ENCODE measurements at regions not wholly inside any gene's neighbourhood (a gene's known extent, or its start where the extent isn't known, plus 50 kb on each side); places are given as distances from the start of the nearest gene placed in this dataset.

DNA sequence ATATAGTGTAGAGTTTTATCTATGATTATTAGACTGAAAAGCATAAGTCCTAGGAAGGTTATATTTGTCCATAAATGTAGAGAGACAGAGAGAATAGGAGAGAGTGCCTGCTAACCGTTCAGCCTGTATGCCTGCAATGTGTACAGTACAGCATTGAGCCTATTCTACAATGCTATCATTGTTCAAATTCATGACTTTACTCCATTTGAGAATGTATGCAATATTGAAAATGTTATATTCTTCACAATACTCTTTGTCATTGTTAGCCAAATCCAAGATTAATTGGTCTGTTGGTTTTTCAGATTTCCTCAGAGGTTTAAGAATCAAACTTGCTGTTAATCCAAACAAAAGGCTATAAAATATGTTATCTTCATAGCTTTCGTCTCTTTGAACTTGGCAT is 585.2 kb upstream of the B3GALT2 start:
- in situ Hi-C loops (cut with HindIII; ENCODE audit: low pct_ligation_motif_present, low pct_unique_long_range_greater_than_20kb, low sequenced_read_pairs) = no loop called here
- no peak for DNase-seq

DNA sequence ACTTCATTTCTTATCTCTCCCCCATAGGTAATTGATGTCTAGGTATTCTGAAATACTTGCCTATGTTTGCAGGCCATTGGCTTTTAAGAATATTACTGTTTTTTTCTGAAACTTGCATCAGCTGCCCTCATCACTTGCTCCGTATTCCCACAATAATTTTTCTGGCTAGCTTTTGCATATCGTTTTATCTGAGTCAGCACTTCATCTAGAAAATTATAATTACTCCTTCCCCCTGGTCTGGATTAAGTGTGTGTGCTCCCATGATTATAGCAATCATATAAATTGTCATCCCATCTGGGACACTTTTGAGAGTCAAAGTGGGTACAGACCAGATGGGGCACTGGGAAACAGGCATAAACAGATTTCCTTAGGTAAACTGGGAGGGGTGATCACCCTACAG is 583.2 kb upstream of the B3GALT2 start:
- in situ Hi-C loops (cut with HindIII; ENCODE audit: low pct_ligation_motif_present, low pct_unique_long_range_greater_than_20kb, low sequenced_read_pairs) = no loop called here
- DNase-seq = no peak

DNA sequence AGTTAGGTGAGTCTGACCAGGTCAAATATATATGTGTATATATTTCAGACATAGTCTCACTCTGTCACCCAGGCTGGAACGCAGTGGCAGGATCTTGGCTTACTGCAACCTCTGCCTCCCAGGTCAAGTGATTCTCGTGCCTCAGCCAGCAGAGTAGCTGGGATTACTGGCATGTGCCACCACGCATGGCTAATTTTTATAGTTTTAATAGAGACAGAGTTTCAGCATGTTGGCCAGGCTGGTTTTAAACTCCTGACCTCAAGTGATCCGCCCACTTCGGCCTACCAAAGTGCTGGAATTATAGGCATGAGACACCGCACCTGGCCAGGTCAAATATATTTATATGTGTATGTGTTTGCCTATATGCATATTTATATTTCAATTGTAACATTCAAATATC is 581.5 kb upstream of the B3GALT2 start:
- no peak for DNase-seq
- in situ Hi-C loops (cut with HindIII; ENCODE audit: low pct_ligation_motif_present, low pct_unique_long_range_greater_than_20kb, low sequenced_read_pairs) = no loop called here

DNA sequence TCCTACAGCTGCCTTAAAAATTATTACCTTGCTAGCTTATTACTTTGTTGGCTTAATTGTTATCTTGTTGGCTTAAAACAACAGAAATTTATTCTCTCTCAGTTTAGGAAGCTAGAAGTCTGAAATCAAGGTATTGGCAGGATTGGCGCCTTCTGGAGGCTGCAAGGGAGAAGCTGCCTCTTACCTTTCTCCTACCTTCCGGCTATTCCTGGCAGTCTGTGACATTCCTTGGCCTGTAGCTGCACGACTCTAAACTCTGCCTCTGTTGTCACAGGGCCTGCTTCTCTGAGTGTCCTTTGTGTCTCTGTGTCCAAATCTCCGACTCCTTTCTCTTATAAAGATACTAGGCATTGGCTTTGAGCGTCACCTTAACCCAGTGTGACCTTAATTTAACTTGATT is 579.9 kb upstream of the B3GALT2 start:
- in situ Hi-C loops (cut with HindIII; ENCODE audit: low pct_ligation_motif_present, low pct_unique_long_range_greater_than_20kb, low sequenced_read_pairs) = no loop called here
- DNase-seq = no peak

DNA sequence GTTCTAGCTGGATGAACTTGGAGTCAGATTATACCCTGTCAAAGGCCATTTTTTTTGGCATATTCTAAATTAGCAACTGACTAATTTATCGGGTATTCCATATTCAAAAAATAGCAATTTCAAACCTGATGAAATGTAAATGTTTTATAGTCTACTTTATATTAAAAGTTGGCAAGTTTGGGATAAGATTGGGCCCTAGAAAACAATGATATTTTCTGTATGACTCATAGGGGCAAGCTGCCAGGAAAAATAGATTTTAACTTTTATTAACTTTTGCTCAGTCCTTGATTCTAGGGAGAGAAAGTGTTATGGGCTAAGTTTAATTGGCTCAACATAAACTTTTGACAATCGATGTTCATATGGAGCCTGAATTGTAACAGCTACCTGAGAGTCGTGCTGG is 576.9 kb upstream of the B3GALT2 start:
- no peak for DNase-seq

DNA sequence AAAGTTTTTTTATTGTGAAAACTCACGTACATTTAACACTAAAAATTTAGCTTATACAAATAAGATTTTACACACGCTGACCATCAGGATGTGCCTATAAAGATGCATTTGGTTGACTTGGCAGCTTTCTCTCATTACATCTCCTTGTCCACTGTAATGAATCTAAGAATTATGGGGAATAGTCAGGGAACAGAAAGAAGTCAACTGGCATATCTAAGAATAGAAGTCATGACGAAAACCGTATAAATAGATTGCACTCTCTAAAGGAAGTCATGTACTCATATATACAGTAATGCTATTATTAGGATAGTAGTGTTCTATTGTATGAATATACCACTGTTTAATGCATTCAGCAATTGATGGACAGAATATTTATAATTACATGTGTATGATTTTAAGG is 575.8 kb upstream of the B3GALT2 start:
- no peak for DNase-seq
- in situ Hi-C loops (cut with HindIII; ENCODE audit: low pct_ligation_motif_present, low pct_unique_long_range_greater_than_20kb, low sequenced_read_pairs) = no loop called here

More for the DNA sequence above, 576.9 kb upstream of the B3GALT2 start:
- in situ Hi-C loops (cut with HindIII; ENCODE audit: low pct_ligation_motif_present, low pct_unique_long_range_greater_than_20kb, low sequenced_read_pairs) = no loop called here

DNA sequence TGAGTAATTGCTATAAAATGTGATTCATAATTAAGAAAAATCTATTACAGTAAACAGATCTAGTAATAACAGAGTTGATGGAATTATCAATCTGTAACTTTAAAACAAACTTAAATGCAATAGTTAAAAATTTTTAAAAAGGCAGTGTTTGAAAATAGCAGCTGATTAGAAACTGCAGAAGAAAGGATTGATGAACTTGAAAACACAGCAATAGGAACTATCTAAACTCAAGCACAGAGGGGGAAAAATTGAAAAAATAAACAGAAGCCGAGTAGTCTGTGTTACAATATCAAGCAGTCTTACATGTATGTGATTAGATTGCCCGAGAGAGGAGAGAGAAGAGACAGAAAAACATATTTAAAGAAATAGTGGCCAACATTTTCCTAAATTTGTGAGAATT is 569.0 kb upstream of the B3GALT2 start:
- in situ Hi-C loops (cut with HindIII; ENCODE audit: low pct_ligation_motif_present, low pct_unique_long_range_greater_than_20kb, low sequenced_read_pairs) = no loop called here
- DNase-seq = no peak

DNA sequence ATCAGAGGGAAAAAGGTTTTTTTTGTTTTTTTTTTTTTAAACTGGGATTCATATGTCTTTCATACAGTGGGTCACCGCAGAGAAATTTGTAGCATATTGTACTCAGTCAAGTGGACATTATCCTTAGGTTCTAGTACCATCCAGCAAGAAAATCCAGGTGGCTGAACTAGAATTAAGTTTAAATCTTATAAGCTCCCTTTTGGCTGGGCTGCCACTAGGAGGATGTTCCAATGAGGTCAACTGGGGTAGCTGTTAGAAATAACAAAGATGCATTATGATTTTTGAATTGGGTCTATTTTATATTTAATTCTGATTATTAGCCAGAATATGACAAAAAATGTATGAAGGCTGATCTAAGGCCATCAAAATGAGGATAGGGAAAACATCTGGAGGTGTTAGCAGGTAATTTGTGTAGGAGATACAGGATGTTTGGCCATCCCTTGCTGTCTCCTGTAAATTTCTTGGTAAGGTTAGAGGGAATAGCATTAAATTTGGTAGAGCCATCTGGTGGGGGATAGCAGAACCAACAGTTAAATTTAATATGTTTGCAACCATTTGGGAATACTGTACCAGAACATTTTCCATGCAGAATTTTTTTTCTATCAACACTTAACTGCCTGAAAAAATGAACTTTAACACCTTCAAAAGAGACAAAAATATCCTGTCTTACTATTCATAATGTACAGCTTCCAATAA is 568.5 kb upstream of the B3GALT2 start:
- DNase-seq = no peak
- in situ Hi-C loops (cut with HindIII; ENCODE audit: low pct_ligation_motif_present, low pct_unique_long_range_greater_than_20kb, low sequenced_read_pairs) = no loop called here

DNA sequence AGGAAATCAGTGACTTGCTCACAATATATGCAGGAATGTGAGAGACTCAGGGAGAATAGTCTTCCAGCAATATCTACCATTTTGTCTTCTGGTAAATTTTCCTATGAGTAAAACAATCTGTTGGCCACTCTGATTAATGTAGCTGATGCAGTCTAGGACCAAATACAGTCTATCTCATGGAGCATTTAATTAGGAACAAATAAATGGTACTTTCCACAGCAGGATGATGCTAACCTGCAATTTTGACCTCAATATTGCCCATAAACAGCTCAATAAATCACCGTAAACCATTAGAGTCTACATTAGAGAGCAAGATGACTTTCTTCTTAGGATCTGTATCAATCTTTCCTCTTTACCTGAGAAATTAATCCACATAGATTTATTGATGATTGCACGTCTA is 567.7 kb upstream of the B3GALT2 start:
- in situ Hi-C loops (cut with HindIII; ENCODE audit: low pct_ligation_motif_present, low pct_unique_long_range_greater_than_20kb, low sequenced_read_pairs) = no loop called here
- DNase-seq = no peak

DNA sequence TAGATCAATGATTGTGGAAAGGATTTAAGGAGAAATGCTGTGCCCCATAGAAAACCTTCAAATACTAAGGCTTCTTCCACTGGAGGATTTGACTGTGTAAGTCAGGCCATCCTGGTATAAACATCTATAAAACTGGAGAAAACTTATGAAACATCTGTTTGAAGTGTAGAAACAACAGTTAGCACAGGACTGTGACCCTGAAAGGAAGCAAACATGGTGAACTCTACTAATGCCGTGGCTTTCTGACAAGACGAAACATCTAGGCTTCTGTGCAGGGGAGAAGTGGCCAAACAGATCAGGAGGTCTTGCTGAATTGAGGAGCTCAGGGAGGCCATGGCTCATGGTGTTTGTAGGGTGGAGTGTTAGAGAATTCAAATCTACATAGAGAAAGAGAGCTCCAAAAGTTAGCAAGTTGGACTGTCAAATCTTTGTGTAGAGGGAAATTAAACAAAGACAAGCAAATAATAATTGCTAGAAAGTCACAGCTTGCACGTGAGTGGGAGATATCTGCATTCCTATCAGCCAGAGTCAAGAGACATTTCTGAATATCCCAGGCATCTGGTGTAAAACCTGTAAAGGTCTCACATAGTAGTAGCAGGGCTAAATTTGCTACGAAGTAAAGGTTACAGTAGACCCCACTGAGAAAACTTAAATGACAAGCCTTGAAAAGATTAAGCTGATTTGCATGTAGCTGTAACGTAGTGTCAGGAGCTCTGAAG is 566.8 kb upstream of the B3GALT2 start:
- no peak for DNase-seq
- in situ Hi-C loops (cut with HindIII; ENCODE audit: low pct_ligation_motif_present, low pct_unique_long_range_greater_than_20kb, low sequenced_read_pairs) = no loop called here

DNA sequence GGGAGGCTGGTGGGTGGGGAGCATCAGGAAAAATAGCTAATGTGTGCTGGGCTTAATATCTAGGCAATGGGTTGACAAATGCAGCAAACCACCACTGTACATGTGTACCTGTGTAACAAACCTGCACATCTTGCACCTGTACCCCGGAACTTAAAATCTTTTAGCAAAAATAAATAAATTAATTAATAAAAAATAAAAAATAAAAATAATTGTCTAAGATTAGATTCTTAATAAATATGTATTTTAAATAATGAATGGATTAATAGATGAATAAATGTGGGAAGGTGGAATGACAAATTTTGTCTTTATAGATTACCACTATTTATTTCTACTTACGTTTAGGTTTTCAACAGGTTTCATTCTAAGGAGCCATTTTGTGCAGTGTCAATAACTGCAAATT is 563.5 kb upstream of the B3GALT2 start:
- DNase-seq = no peak
- in situ Hi-C loops (cut with HindIII; ENCODE audit: low pct_ligation_motif_present, low pct_unique_long_range_greater_than_20kb, low sequenced_read_pairs) = no loop called here

DNA sequence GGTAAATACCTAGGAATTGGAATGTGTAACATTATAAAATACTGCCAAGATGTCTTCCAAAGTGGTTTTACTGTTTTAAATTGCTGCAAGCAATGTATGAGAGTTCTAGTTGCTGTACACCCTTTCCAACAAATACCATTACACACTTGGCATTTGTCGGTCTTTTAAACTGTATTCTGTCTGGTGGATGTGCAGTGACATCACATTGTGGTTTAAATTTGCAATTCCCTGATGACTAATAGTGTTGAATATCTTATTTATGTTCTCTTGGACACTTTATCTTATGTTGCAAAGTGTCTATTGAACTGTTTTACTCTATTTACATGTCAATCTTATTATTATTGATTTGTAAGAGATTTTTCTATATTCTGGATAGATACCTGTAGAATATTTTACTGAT is 561.2 kb upstream of the B3GALT2 start:
- in situ Hi-C loops (cut with HindIII; ENCODE audit: low pct_ligation_motif_present, low pct_unique_long_range_greater_than_20kb, low sequenced_read_pairs) = no loop called here
- DNase-seq = no peak

DNA sequence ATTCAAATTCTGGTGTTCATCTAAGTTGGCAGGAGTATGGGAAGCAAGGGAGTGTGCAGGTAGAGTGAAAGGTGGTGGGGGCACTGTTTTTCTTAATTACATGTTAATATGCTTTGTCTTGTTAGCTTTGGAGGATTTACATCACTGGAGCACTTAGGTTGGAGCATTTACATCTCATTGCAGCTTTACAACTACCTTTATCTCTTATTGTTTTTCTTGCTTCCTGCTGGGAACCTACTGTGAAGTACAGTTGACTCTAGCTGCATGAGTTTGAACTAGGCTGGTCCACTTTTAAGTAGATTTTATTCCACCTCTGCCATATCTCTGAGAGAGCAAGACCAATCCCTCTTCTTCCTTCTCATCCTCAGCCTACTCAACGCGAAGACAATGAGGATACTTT is 554.8 kb upstream of the B3GALT2 start:
- no peak for DNase-seq
- in situ Hi-C loops (cut with HindIII; ENCODE audit: low pct_ligation_motif_present, low pct_unique_long_range_greater_than_20kb, low sequenced_read_pairs) = no loop called here

DNA sequence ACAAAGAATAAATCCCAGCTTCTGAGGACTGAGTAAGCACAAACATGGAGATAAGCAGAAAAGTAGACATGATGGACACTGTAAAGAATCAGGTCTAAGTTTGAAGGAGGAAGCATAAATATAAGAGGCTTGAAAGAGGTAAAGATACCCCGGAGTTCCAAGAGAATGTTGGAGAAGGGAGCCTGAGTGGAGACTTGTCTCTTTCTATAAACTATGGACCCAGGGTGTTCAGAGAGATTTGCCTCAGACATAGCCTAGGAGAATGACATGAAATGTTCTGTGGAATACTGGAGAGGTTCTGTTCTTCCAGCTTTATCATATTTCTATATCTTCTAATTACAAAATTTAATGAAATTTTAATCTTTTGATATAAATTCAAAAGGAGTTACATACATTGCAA is 554.3 kb upstream of the B3GALT2 start:
- DNase-seq = no peak
- in situ Hi-C loops (cut with HindIII; ENCODE audit: low pct_ligation_motif_present, low pct_unique_long_range_greater_than_20kb, low sequenced_read_pairs) = no loop called here

DNA sequence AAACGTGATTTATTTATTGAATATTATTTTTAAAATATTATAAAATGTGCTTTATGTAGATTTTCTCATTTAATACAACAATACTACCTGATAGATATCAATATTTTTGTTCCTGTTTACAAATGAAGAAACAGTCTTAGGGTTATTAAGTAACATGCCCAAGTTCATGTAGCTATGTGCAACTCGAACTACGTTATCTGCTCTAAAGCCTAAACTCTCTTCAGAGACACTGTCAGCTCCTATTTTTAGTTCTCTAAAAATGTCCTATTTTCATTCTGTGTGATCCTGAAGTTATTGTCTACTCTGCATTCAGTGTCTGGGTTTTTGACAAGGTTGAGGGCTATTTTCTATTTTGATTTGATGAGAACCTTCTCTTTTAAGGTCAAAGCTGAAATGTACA is 550.1 kb upstream of the B3GALT2 start:
- no peak for DNase-seq
- in situ Hi-C loops (cut with HindIII; ENCODE audit: low pct_ligation_motif_present, low pct_unique_long_range_greater_than_20kb, low sequenced_read_pairs) = no loop called here

DNA sequence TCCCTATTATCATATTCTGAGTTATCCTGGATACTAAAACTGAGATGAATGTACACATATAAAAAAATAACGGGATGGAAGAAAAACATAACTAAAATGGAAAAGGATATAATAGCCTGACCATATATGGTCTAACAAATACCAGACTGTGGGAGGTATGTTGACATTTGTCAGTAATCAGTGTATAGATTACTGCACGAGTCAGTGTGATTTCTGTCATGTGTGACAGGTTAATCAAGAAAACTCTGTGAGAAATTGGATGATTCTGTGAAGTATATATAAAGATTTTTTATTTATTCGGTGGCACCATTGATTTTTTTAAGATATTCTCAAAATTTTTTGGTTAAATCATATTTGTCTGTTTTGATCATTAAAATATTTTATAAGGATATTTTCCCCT is 547.3 kb upstream of the B3GALT2 start:
- in situ Hi-C loops (cut with HindIII; ENCODE audit: low pct_ligation_motif_present, low pct_unique_long_range_greater_than_20kb, low sequenced_read_pairs) = no loop called here
- no peak for DNase-seq

DNA sequence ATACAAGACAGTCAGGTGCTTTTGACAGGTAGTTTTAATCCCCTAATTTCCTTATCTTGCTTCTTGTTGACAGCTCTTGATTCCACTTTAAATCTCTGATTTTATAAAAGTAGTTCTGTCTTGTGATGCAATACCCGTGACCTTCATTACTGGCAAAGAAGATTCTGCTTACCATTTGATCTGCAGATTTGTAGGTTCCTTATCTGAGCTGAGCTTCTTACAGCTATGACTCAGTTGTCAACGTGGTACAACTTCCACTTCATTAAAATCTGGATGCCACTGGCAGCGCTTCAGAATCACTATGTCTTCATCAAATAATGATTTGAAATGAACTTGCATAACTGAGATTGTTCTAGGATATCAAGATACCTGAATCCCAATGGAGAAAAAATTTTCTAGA is 543.6 kb upstream of the B3GALT2 start:
- DNase-seq = no peak
- in situ Hi-C loops (cut with HindIII; ENCODE audit: low pct_ligation_motif_present, low pct_unique_long_range_greater_than_20kb, low sequenced_read_pairs) = no loop called here

DNA sequence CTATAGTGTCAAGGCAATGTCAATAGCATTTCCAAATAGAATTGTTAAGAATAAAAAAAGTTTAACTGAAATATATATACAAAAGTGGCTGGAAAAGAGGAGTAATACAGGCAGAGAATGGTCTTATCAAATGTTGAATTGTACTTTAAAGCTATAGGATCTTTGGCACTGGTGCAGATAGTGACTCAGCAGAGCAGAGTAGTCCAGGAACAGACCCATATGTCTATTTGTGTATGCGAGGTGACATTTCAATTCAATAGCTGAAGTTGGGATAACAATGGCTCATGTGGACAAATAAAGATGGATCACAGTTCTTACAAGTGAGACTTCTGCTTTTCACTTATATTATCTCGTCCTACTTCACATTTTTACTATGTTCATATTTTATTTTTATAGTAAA is 543.0 kb upstream of the B3GALT2 start:
- DNase-seq = no peak

DNA sequence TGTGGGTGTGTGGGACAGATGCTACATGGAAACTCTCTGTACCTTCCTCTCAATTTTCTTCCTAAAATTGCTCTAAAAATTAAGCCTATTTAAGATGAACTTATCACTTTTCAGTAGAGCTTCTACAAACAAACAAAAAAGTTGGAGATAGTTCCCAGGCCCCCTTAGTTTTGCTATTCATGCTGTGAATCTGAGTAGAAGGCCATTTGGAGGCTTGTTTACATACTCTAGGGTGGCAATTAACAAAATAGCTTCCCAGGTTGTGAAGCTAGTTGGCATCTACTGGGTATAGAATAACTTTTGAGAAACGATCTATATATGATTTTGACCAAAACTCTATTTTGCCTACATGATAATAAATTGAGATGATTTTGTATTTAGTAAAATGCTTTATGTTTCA is 541.4 kb upstream of the B3GALT2 start:
- DNase-seq = no peak
- in situ Hi-C loops (cut with HindIII; ENCODE audit: low pct_ligation_motif_present, low pct_unique_long_range_greater_than_20kb, low sequenced_read_pairs) = no loop called here

More for the DNA sequence above, 543.0 kb upstream of the B3GALT2 start:
- in situ Hi-C loops (cut with HindIII; ENCODE audit: low pct_ligation_motif_present, low pct_unique_long_range_greater_than_20kb, low sequenced_read_pairs) = no loop called here

DNA sequence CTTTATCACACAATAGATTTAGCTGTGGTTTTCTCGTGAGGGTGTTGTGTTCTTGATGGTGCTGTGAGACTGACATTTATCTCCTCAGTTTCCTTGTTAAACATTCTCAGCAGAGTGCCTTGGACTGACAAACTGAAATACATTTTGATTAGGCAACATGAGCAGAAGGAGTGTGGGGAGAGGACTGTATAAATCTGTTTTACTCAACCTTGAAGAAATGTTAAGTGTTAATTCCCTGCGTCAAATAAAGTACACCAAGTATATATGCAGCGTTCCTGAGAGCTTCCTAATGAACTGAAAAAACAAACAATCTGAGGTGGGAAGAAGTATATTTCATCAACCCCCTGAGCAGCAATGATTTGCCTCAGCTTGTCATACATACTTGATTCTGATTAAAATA is 540.3 kb upstream of the B3GALT2 start:
- in situ Hi-C loops (cut with HindIII; ENCODE audit: low pct_ligation_motif_present, low pct_unique_long_range_greater_than_20kb, low sequenced_read_pairs) = no loop called here
- DNase-seq = no peak
